GM13976 (cell line): ENCODE measurements at regions not wholly inside any gene's neighbourhood (a gene's known extent, or its start where the extent isn't known, plus 50 kb on each side); places are given as distances from the start of the nearest gene placed in this dataset.

Experiments
- DNase-seq: peaks from one replicate; pipeline ENCODE4 v3.0.0; 2012; ENCODE audit warnings: low spot score
- CTCF ChIP-seq: IDR thresholded peaks from 2 replicates; pipeline ENCODE4 v1.5.1; 2012; ENCODE audit warnings: borderline replicate concordance, mild to moderate bottlenecking; ENCODE audit not compliant: insufficient read depth; ENCODE audit errors: extremely low read depth, missing control alignments, control extremely low read depth
- in situ Hi-C: fragments of 300-500 bp; cut with MboI; formaldehyde crosslinking; loops from one replicate; pipeline ENCODE4 v1.12.0; 2022; ENCODE audit warnings: low sequenced_read_pairs, mixed read lengths, inconsistent platforms; ENCODE audit not compliant: unreplicated experiment

- in situ Hi-C loops, result no loop called here
- TF ChIP-seq CTCF, result no peak
- DNase-seq, result no peak
Observed at GRCh38 chr13:22936228-22936627, 244.6 kb upstream of the SGCG start.

GRCh38 chr13:22937241-22937640, 243.5 kb upstream of the SGCG start:
- no peak for DNase-seq
- no peak for TF ChIP-seq CTCF
- in situ Hi-C loops, result no loop called here

- in situ Hi-C loops, result no loop called here
- TF ChIP-seq CTCF, result no peak
- DNase-seq, result no peak
Observed at GRCh38 chr13:22937953-22938352, 242.8 kb upstream of the SGCG start.

GRCh38 chr13:22938576-22938975, 242.2 kb upstream of the SGCG start:
- no peak for DNase-seq
- in situ Hi-C loops, result no loop called here
- no peak for TF ChIP-seq CTCF

GRCh38 chr13:22939157-22939556, 241.6 kb upstream of the SGCG start:
- in situ Hi-C loops, result no loop called here
- no peak for DNase-seq
- TF ChIP-seq CTCF, result no peak

- in situ Hi-C loops, result no loop called here
- no peak for DNase-seq
- no peak for TF ChIP-seq CTCF
Observed at GRCh38 chr13:22940090-22940710, 240.6 kb upstream of the SGCG start.
